HG03442 (cell line): ENCODE measurements at regions not wholly inside any gene's neighbourhood (a gene's known extent, or its start where the extent isn't known, plus 50 kb on each side); places are given as distances from the start of the nearest gene placed in this dataset.
"Not testable (repeated sequence)": the region's sequence is repeated elsewhere in the genome, so short reads cannot be mapped to it uniquely, and the experiment has no call there.

Experiments used
- ATAC-seq: cut with Tn5 transposase; IDR thresholded peaks from one replicate; pipeline ENCODE4 v1.9.1; 2021; ENCODE audit warnings: mild to moderate bottlenecking, moderate library complexity; ENCODE audit not compliant: unreplicated experiment

GRCh38 chr11:23924226-23924625, 572.6 kb upstream of the LUZP2 start:
- no peak for ATAC-seq

DNA sequence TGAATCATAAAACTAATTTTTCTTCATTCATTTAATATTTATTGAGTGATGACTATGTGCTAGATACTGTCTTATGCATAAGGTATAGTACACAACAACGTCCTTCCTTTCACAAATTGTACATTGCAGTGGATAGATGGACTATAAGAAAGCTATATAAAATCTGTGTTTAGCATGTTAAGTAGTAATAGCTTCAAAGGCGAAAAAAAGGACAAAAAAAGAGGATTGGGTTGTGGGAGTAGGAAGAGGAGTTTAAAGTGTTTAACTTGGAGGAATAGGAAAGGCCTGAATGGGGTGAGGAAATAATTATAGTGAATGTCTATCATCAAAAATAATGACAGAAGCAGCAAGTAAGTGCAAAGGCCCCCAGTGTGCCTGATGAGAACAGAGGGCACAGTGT, 565.4 kb upstream of the LUZP2 start:
- no peak for ATAC-seq

DNA sequence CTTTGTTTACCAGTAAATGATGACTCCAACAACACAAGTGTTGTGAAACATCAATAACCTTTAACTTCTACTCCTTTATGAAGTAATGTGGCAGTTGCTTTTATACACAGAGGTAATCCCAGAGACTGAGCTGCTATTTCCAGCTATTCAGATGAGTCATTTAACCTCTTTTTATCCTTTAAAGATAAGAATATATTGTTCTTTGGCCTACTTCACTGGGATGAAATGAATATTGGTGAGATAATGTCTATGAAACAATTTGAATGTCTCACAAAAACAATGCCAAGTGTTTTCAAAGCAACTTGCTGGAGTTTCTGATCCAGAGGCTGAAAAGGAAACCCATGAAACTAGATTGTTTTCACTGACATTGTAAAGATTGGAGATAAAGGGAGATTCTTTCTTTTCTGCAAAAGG, 564.4 kb upstream of the LUZP2 start:
- no peak for ATAC-seq

GRCh38 chr11:23933721-23934120, 563.1 kb upstream of the LUZP2 start:
- no peak for ATAC-seq

DNA sequence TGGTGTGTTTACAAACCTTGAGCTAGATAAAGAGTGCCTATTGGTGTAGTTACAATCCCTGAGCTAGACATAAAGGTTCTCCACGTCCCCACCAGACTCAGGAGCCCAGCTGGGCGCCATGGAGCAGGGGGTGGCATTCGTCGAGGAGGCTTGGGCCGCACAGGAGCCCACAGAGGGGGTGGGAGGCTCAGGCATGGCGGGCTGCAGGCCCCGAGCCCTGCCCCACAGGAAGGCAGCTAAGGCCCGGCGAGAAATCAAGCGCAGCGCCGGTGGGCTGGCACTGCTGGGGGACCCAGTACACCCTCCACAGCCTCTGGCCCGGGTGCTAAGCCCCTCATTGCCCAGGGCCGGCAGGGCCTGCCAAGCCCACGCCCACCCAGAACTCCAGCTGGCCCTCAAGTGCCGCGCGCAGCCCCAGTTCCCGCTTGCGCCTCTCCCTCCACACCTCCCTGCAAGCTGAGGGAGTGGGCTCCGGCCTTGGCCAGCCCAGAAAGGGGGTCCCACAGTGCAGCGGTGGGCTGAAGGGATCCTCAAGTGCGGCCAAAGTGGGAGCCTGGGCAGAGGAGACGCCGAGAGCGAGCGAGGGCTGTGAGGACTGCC, 562.1 kb upstream of the LUZP2 start:
- not testable (repeated sequence) for ATAC-seq

GRCh38 chr11:23942117-23942815, 554.6 kb upstream of the LUZP2 start:
- ATAC-seq: not testable (repeated sequence)

- no peak for ATAC-seq
Measured at GRCh38 chr11:23944923-23945322, 551.9 kb upstream of the LUZP2 start.

DNA sequence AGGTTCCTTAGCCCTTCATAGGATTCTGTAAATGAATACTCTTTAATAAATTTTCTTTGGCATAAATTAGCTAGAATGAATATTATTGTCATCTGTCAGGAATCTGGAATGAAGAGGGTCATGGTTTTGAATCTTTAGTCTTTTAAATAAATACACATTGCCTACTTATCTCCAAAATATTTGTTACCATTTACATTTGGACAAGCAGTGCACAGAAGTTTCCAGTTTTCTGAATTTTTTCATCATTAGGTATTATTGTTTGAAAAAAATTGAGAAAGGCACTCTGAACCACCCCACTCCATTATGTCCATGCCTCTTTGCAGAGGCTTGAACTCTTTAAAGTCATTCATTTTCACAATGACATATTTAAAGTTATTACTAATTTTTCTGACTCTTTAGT, 549.0 kb upstream of the LUZP2 start:
- ATAC-seq: no peak

- no peak for ATAC-seq
Measured at GRCh38 chr11:23948851-23949250, 548.0 kb upstream of the LUZP2 start.

DNA sequence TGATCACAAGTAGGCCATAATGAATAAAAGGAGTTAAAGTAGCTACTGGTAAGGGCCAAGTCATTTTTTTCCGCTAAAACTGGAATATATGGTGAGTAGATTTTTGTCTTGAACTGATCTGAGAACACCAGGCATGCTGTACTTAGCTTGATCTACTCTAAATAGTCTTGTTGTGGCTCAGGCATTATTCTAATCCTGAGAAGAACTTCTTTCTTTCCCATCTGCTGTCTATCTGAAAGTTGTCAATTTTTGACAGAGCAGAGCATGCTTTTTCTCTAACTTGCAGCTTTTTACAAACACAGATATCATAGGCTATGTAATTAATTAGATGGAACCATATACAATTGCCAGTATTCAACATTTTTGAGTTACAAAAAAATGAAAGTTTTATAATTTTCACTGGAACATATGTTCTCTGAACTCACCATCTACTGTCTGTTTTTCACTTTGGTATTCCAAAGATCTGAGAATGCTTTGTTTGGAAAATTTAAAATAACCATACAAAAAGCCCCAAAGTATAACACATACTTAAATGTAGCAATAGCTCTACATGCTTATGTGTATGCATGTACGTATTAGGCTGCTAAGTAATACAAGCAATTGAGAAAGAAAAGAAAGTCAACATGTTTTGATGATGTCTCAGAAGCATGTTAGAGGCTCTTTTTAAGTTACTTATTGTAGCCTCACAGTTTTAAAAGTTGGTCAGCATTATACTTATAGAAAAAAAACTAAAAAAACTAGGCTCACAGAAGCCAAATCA, 542.7 kb upstream of the LUZP2 start:
- no peak for ATAC-seq

GRCh38 chr11:23954730-23955129, 542.1 kb upstream of the LUZP2 start:
- no peak for ATAC-seq

GRCh38 chr11:23956586-23956985, 540.3 kb upstream of the LUZP2 start:
- no peak for ATAC-seq

- ATAC-seq: no peak
Measured at GRCh38 chr11:23957314-23957713, 539.5 kb upstream of the LUZP2 start.

DNA sequence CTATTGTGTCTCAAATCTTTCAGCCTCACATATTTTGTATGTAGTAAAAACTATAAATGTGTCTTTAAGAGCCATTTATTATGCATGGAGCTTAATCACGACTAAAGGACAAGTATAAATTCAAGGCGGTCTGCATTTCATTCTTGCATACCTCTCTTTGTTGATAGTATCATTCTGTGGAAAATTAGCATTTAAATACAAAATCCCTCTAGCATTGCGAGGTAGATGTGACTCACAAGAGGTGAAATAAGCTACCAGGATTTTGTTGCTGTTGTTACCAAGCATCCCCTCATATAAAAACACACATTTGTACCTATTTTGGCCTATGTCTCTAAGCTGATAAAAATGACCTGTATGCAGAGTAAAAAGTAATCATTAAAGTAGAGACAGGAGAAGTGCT, 537.4 kb upstream of the LUZP2 start:
- no peak for ATAC-seq

DNA sequence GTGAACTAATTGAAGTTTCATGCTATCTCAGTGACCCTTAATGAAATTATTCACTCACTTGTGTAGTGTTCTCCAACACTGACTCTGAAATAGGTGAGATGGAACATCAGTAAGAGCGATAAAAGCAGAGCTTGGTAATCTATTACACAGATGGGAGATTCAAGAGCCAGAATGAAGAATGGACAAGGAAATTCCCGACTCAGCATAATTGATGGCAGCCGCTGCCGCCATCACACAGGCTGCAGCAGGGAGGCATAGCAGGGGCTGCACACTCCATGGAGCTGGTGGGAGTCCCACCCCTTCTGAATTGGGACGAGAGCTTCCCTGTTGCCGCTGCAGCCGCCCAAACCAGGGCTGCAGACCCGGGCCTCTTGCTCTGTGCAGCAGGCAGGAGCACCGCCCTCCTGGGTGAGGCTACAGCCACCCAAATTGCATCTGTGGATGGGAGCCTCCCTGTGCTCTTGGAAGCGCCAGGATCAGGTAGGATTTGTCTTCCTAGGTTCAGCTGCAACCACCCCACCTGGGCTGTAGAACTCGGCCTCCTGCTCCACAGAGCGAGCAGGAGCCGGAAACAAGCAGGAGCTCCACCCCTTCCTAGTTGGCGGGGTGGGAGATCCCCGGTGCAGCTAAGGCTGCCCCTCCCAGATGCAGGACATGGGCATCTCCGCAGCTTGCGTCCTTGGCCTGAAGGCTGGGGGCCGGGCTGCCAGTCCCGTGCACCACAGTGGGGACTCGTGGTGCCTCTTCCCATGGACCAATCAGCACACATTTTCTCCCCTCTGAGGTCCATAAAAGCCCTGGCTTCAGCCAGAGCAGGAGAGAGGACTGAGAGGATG, 535.1 kb upstream of the LUZP2 start:
- ATAC-seq: no peak

- ATAC-seq: no peak
Measured at GRCh38 chr11:23973244-23973643, 523.6 kb upstream of the LUZP2 start.

DNA sequence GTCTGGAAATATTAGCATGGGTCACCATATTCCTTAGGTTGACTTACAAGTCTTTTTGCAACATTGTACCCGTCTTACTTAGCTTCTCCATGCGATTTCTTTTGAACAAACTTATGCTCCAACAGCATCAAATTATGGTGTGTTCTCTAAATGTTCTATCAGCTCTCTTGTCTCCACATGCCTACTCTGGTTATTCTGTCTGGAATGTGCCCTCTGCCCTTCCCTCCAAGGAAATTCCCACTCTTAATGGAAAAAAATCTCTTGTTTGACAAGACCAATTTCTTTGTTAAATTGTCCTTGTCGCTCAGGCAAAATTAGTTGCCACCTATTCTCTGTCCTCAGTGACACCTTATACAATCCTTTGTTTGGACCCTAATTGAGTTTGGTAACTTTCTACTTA, 522.8 kb upstream of the LUZP2 start:
- ATAC-seq: no peak

DNA sequence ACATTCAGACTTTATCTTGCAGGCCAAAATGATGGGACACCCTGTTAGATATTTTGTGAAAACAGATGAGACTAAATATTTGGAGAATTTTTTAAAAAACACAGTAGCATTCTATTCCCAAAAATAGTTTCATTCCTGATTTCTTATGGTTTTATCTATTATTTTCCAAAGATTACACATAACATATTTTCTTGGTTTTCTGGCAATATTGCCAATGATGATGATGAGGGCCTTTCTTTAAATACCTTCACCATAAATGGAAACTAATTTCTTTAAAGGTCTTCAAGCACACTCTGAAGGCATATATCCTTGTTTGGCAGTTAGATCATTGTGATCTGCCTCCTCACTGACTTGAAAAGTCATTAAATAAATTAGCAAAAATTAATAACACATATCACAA, 522.3 kb upstream of the LUZP2 start:
- no peak for ATAC-seq

GRCh38 chr11:23976426-23976825, 520.4 kb upstream of the LUZP2 start:
- no peak for ATAC-seq

GRCh38 chr11:23976841-23977271, 520.0 kb upstream of the LUZP2 start:
- ATAC-seq: no peak

DNA sequence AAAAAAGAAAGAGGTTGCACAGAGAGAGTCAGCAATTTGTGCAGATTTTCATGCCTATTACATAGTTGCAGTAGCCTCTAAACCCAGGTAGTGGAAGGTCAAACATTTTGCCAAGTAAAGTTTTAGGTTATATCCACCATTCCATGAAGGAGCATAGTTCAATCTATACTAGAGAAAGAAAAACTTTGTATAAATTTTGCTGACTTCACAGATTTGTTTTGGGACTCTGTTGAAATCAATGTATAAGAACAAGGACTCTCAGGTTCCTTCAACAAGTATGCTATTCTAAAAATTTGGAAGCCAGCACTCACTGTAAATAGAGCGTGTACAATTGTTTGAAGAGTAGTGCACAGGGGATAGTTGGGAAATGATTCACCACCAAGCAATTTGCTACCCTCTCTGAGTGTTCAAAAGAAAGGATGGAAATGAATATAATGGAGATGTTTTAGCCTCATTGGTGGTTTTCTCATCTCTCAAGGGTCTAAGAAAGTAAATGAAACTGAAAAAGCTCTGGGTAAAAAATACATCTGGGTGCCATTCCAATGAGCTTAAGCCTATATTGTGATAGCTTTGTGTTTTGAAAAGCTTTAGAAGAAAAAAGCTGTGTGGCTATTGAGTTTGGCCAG, 508.4 kb upstream of the LUZP2 start:
- no peak for ATAC-seq
